ENCODE measurements at regions not wholly inside any gene's neighbourhood (a gene's known extent, or its start where the extent isn't known, plus 50 kb on each side); places are given as distances from the start of the nearest gene placed in this dataset.
A peak's percentile ranks its signal among the peaks of the same experiment; 100 is the strongest.

GRCh38 chr5:61622156-61622555 lies 290.1 kb downstream of the ZSWIM6 start:
- no peak for DNase-seq (ENCODE audit: low spot score)

- DNase-seq (ENCODE audit: low spot score), result peak; percentile 72
Observed at GRCh38 chr5:61623401-61624069, 291.5 kb downstream of the ZSWIM6 start.

- peak; percentile 51 for DNase-seq (ENCODE audit: low spot score)
Observed at GRCh38 chr5:61624553-61625136, 292.6 kb downstream of the ZSWIM6 start.

- DNase-seq (ENCODE audit: low spot score), result peak; percentile 59
Observed at GRCh38 chr5:61625137-61625561, 293.1 kb downstream of the ZSWIM6 start.

GRCh38 chr5:61625681-61626621 lies 293.9 kb downstream of the ZSWIM6 start:
- DNase-seq (ENCODE audit: low spot score), result peak; percentile 77

GRCh38 chr5:61626639-61627282 lies 294.7 kb downstream of the ZSWIM6 start:
- DNase-seq (ENCODE audit: low spot score), result peak; percentile 55

GRCh38 chr5:61627531-61627930 lies 295.5 kb downstream of the ZSWIM6 start:
- no peak for DNase-seq (ENCODE audit: low spot score)

GRCh38 chr5:61630908-61631307 lies 298.9 kb downstream of the ZSWIM6 start:
- DNase-seq (ENCODE audit: low spot score), result no peak

- peak; percentile 96 for DNase-seq (ENCODE audit: low spot score)
Observed at GRCh38 chr5:61631438-61631941, 299.4 kb downstream of the ZSWIM6 start.

- no peak for DNase-seq (ENCODE audit: low spot score)
Observed at GRCh38 chr5:61632064-61632463, 300.0 kb downstream of the ZSWIM6 start.

- DNase-seq (ENCODE audit: low spot score), result peak; percentile 92
Observed at GRCh38 chr5:61635271-61635670, 303.2 kb downstream of the ZSWIM6 start.

- DNase-seq (ENCODE audit: low spot score), result peak; percentile 92
Observed at GRCh38 chr5:61637566-61637965, 305.5 kb downstream of the ZSWIM6 start.

GRCh38 chr5:61638476-61638875 lies 306.4 kb downstream of the ZSWIM6 start:
- DNase-seq (ENCODE audit: low spot score), result peak; percentile 84

- DNase-seq (ENCODE audit: low spot score), result peak; percentile 62
Observed at GRCh38 chr5:61640179-61641021, 308.3 kb downstream of the ZSWIM6 start.

- no peak for DNase-seq (ENCODE audit: low spot score)
Observed at GRCh38 chr5:61641748-61642565, 309.9 kb downstream of the ZSWIM6 start.

- DNase-seq (ENCODE audit: low spot score), result no peak
Observed at GRCh38 chr5:61647672-61648071, 315.6 kb downstream of the ZSWIM6 start.

- no peak for DNase-seq (ENCODE audit: low spot score)
Observed at GRCh38 chr5:61649231-61649630, 317.2 kb downstream of the ZSWIM6 start.

GRCh38 chr5:61649971-61650370 lies 317.9 kb downstream of the ZSWIM6 start:
- no peak for DNase-seq (ENCODE audit: low spot score)

- no peak for DNase-seq (ENCODE audit: low spot score)
Observed at GRCh38 chr5:61650661-61651060, 318.6 kb downstream of the ZSWIM6 start.

- DNase-seq (ENCODE audit: low spot score), result no peak
Observed at GRCh38 chr5:61651195-61651594, 319.1 kb downstream of the ZSWIM6 start.

Data from pons (tissue), 1 donor.